A549 (cell line): ENCODE measurements at regions not wholly inside any gene's neighbourhood (a gene's known extent, or its start where the extent isn't known, plus 50 kb on each side); places are given as distances from the start of the nearest gene placed in this dataset.

Source experiments
- CEBPB ChIP-seq, 2 experiments: fragments of >200 bp in 1 of 2; sonication (Bioruptor Twin) in 1 of 2; formaldehyde crosslinking in 1 of 2; IDR thresholded peaks; 2 replicates each; pipeline ENCODE4 v1.6.1; 2012 to 2016
- ELK1 ChIP-seq: fragments of 150-350 bp; IDR thresholded peaks from 2 replicates; pipeline ENCODE4 v1.6.1; 2014; ENCODE audit warnings: low read depth, mild to moderate bottlenecking, low read length
- EP300 ChIP-seq, 2 experiments: fragments of >200 bp; sonication (Bioruptor Twin); formaldehyde crosslinking; IDR thresholded peaks; 2 replicates in 1 of 2; 3 replicates in 1 of 2; pipeline ENCODE4 v1.6.1; 2016 to 2017
- FOXS1 ChIP-seq: fragments of 250-450 bp; sonication (Bioruptor Pico); IDR thresholded peaks from 2 replicates; pipeline ENCODE4 v1.5.0; 2020; ENCODE audit warnings: mild to moderate bottlenecking, moderate library complexity
- GATA3 ChIP-seq: IDR thresholded peaks from 2 replicates; pipeline ENCODE4 v1.6.1; 2012; ENCODE audit warnings: borderline replicate concordance
- MAX ChIP-seq: IDR thresholded peaks from 2 replicates; pipeline ENCODE4 v1.6.1; 2012
- MYC ChIP-seq: IDR thresholded peaks from 2 replicates; pipeline ENCODE4 v1.6.1; 2012; ENCODE audit warnings: mild to moderate bottlenecking, inconsistent platforms, low read length, improper control_type of control experiment, borderline replicate concordance
- RFX5 ChIP-seq: fragments of 450-650 bp; IDR thresholded peaks from 2 replicates; pipeline ENCODE4 v1.7.1; 2014; ENCODE audit warnings: antibody characterized with exemption, mild to moderate bottlenecking, moderate library complexity
- SREBF2 ChIP-seq: fragments of 450-650 bp; IDR thresholded peaks from 2 replicates; pipeline ENCODE4 v1.6.1; 2014; ENCODE audit warnings: mild to moderate bottlenecking, moderate library complexity
- TP53 ChIP-seq: fragments of 250-450 bp; sonication (Bioruptor Pico); IDR thresholded peaks from 2 replicates; pipeline ENCODE4 v1.5.0; 2021; ENCODE audit warnings: mild to moderate bottlenecking, moderate library complexity
- USF2 ChIP-seq: fragments of 450-650 bp; IDR thresholded peaks from 2 replicates; pipeline ENCODE4 v1.6.1; 2014; ENCODE audit warnings: antibody characterized with exemption
- TF ChIP-seq, protein P1 (sequence below): fragments of >200 bp; sonication (Bioruptor Twin); formaldehyde crosslinking; IDR thresholded peaks from 3 replicates; pipeline ENCODE4 v1.5.1; 2016

GRCh38 chrX:42085836-42086235 is 162.5 kb upstream of the CASK start:
- TF ChIP-seq SREBF2 (no peak), EP300 (IDR thresholded peaks at IDR 0.05) (no peak), ELK1 (no peak), RFX5 (no peak), MYC (no peak), TP53 (CRISPR knock-in tag) (no peak), CEBPB (IDR thresholded peaks at IDR 0.05) (no peak), MAX (no peak), GATA3 (no peak), FOXS1 (CRISPR knock-in tag) (no peak), USF2 (no peak)
- TF ChIP-seq, protein P1, sequence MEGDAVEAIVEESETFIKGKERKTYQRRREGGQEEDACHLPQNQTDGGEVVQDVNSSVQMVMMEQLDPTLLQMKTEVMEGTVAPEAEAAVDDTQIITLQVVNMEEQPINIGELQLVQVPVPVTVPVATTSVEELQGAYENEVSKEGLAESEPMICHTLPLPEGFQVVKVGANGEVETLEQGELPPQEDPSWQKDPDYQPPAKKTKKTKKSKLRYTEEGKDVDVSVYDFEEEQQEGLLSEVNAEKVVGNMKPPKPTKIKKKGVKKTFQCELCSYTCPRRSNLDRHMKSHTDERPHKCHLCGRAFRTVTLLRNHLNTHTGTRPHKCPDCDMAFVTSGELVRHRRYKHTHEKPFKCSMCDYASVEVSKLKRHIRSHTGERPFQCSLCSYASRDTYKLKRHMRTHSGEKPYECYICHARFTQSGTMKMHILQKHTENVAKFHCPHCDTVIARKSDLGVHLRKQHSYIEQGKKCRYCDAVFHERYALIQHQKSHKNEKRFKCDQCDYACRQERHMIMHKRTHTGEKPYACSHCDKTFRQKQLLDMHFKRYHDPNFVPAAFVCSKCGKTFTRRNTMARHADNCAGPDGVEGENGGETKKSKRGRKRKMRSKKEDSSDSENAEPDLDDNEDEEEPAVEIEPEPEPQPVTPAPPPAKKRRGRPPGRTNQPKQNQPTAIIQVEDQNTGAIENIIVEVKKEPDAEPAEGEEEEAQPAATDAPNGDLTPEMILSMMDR: no peak
